Neutrophil (primary cell): ENCODE measurements at regions not wholly inside any gene's neighbourhood (a gene's known extent, or its start where the extent isn't known, plus 50 kb on each side); places are given as distances from the start of the nearest gene placed in this dataset.

Experiments
- H3K27ac ChIP-seq: fragments of 200-600 bp; sonication (generic); 2 replicates; pipeline ENCODE4 v1.5.1; 2016; ENCODE audit warnings: mild to moderate bottlenecking, moderate library complexity
- H3K27me3 ChIP-seq: fragments of 200-600 bp; sonication (generic); 2 replicates; pipeline ENCODE4 v1.6.0; 2016; ENCODE audit warnings: mild to moderate bottlenecking
- H3K36me3 ChIP-seq: fragments of 200-600 bp; sonication (generic); 2 replicates; pipeline ENCODE4 v1.5.1; 2017
- H3K4me1 ChIP-seq, 2 experiments: fragments of 200-600 bp in 1 of 2; sonication (generic) in 1 of 2; 1 replicate in 1 of 2; 2 replicates in 1 of 2; pipeline versions ENCODE4 v1.5.1 to v1.6.1; 2013 to 2016; ENCODE audit warnings: low read depth in 1 of 2, low read length in 1 of 2, mild to moderate bottlenecking in 1 of 2, moderate library complexity in 1 of 2; ENCODE audit not compliant: control insufficient read depth in 1 of 2, insufficient read depth in 1 of 2
- H3K4me3 ChIP-seq, 2 experiments: fragments of 200-600 bp in 1 of 2; sonication (generic) in 1 of 2; 1 replicate in 1 of 2; 2 replicates in 1 of 2; pipeline ENCODE4 v1.5.1; 2013 to 2016; ENCODE audit warnings: low read depth in 1 of 2, low read length in 1 of 2, mild to moderate bottlenecking in 1 of 2, moderate library complexity in 1 of 2
- H3K9me3 ChIP-seq: fragments of 200-600 bp; sonication (generic); 2 replicates; pipeline ENCODE4 v1.5.1; 2016
- TF ChIP-seq, protein P1 (sequence below): fragments of 200-600 bp; sonication (generic); IDR thresholded peaks from 2 replicates; pipeline ENCODE4 v1.5.1; 2016; ENCODE audit warnings: antibody characterized with exemption

DNA sequence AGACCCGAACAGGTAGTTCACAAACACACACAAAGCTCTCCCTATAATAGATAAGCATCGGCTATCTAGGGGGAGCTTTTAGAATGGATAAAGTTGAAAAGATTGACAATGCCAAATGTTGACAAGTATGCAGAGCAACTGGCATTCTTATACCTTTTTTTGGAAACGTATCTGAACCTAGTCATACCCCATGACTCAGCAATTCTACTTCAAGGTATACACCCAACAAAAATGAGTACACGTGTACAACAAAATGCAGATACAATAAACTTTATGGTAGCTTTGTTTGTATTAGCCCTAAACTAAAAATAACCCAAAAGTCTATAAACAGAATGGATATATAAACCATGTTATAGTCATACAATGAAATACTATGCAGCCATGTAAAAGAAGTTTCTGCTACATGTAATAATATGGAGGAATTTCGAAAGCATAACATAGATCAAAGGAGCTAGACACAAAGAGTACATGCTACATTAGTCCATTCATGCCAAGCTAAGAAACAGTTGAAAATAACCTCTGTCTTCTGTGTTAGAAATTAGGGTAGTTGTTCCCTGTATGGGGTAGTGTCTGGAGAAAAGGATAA is 718.5 kb upstream of the ZNF608 start:
- no peaks in the 10 kb centered on the region for H3K27me3 ChIP-seq
- no peak overlapping the region for H3K27ac ChIP-seq
- TF ChIP-seq, protein P1, sequence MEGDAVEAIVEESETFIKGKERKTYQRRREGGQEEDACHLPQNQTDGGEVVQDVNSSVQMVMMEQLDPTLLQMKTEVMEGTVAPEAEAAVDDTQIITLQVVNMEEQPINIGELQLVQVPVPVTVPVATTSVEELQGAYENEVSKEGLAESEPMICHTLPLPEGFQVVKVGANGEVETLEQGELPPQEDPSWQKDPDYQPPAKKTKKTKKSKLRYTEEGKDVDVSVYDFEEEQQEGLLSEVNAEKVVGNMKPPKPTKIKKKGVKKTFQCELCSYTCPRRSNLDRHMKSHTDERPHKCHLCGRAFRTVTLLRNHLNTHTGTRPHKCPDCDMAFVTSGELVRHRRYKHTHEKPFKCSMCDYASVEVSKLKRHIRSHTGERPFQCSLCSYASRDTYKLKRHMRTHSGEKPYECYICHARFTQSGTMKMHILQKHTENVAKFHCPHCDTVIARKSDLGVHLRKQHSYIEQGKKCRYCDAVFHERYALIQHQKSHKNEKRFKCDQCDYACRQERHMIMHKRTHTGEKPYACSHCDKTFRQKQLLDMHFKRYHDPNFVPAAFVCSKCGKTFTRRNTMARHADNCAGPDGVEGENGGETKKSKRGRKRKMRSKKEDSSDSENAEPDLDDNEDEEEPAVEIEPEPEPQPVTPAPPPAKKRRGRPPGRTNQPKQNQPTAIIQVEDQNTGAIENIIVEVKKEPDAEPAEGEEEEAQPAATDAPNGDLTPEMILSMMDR = no peak
- H3K4me3 ChIP-seq = no peak overlapping the region
- H3K9me3 ChIP-seq = no peaks in the 10 kb centered on the region
- H3K4me1 ChIP-seq = no peaks in the 10 kb centered on the region
- no peaks in the 10 kb centered on the region for H3K36me3 ChIP-seq

DNA sequence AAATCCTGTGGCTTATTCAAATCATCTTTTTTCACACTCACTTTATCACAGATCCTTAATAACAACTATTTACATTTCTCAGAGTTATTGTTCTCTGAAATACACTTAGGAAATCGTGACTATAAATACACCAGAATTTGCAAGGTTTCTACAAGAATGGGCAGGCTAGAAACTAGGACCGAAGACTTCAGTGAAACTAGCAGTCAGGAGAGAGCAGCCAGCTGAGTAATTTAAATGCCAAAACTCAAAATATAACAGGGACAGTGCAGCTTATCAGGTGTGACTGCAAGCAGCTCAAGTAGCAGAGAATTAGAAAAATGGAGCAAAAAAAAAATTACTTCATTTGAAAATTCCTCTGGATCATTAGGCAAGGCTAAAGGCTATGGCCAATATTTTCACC is 719.3 kb upstream of the ZNF608 start:
- TF ChIP-seq, protein P1 = no peak
- H3K27ac ChIP-seq = no peak overlapping the region
- no peaks in the 10 kb centered on the region for H3K27me3 ChIP-seq
- H3K4me3 ChIP-seq = no peak overlapping the region
- H3K9me3 ChIP-seq = no peaks in the 10 kb centered on the region
- H3K36me3 ChIP-seq = no peaks in the 10 kb centered on the region
- no peaks in the 10 kb centered on the region for H3K4me1 ChIP-seq

DNA sequence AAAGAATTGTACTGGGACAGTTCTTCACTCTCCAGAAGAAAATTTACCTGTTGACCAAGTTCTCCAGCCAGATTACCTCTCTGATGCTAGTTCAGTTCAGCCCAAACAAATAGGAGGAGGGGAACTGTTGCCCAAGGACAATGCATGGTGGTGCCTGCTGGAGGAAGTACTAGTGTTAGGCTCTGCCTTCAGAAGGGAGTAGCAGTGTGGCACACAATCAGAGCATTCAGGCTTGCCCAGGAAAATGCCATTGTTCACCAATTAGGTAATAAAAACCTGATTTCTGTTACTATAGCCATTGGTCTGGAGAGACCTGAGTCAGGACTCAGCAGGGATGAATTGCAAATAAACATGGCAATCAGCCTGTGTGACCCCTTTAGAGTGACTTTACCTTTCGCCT is 720.8 kb upstream of the ZNF608 start:
- Histone ChIP-seq H3K9me3 (no peaks in the 10 kb centered on the region), H3K36me3 (no peaks in the 10 kb centered on the region), H3K4me1 (no peaks in the 10 kb centered on the region), H3K27me3 (no peaks in the 10 kb centered on the region), H3K4me3 (no peak overlapping the region), H3K27ac (no peak overlapping the region)
- TF ChIP-seq, protein P1 = no peak

DNA sequence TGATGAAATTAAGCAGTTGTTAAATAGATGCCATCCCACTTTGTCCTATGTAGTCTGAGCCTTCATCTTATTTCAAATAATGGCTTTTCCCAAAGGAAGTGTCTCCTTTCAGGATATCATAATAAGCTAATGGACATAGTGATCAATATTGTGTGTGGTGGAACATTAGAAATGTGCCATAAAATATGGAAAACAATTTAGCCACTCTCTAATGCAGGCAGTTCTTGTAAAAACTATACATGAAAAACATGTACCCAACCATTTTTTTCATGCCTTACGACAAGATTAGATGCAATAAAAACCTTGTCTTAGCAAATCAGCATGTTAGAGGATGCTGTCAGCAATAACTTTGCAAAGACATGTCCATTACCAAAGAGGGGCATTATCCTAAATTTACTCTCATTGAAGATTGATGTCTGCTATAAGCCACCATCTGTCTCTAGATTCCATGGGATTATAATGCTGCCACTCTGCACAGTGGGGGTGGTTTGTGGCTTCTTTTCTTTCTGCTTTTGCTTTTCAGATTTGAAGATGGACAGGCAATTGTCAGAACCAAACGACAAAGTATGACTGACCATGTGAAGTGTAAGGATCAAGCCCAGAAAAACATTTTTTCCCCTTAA is 724.0 kb upstream of the ZNF608 start:
- Histone ChIP-seq H3K27ac (no peak overlapping the region), H3K4me3 (no peak overlapping the region), H3K4me1 (no peaks in the 10 kb centered on the region), H3K27me3 (no peaks in the 10 kb centered on the region), H3K9me3 (no peaks in the 10 kb centered on the region), H3K36me3 (no peaks in the 10 kb centered on the region)
- TF ChIP-seq, protein P1 = no peak

DNA sequence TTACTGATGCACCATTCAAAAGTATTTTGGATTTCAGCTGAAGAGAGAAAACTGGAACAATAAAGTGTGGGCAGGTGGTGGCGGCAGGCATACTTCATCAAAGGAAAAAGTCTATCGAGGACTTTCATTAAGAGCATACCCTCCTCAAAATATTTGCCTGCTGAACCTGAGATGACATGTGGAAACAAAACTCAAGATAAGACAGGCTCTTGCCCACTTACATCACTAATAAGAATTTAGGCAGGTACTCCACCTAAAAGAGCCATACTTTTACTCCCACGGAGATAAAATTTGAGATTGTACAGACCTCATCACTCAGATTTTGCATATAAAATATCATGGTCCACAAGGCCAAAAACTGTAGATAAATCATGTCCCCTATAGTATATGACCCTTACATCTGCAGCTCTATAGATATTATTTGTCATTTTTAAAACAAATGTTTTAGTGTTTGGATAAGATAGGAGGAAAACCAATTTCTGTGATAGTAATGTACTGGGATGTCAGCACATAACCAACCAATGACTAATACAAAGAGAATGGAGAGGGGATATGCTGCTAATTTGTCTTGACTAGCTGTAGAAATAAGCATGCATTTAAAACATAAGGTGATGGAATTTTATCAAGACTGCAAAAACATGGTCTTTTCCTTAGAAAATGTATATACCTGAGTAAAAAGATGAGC is 730.6 kb upstream of the ZNF608 start:
- Histone ChIP-seq H3K36me3 (no peaks in the 10 kb centered on the region), H3K27ac (no peak overlapping the region), H3K4me3 (no peak overlapping the region), H3K9me3 (no peaks in the 10 kb centered on the region), H3K4me1 (no peaks in the 10 kb centered on the region), H3K27me3 (no peaks in the 10 kb centered on the region)
- TF ChIP-seq, protein P1 = no peak
